Omental fat pad (tissue), 3 donors: ENCODE measurements at regions not wholly inside any gene's neighbourhood (a gene's known extent, or its start where the extent isn't known, plus 50 kb on each side); places are given as distances from the start of the nearest gene placed in this dataset.

Source experiments
- ATAC-seq: fragments of 150-250 bp; one replicate; pipeline ENCODE4 v1.9.1; 2016; ENCODE audit warnings: mild to moderate bottlenecking, moderate library complexity; ENCODE audit not compliant: low FRiP score
- DNase-seq: peaks from one replicate; pipeline ENCODE4 v3.0.0-alpha.2; 2019; ENCODE audit warnings: low spot score
- TF ChIP-seq, protein P1 (sequence below), 3 donors: fragments of 450-650 bp; IDR thresholded peaks; one replicate each; pipeline ENCODE4 v1.5.1; 2016 to 2017; ENCODE audit warnings: antibody characterized with exemption in 3 of 3, mild to moderate bottlenecking in 3 of 3, moderate library complexity in 2 of 3

DNA sequence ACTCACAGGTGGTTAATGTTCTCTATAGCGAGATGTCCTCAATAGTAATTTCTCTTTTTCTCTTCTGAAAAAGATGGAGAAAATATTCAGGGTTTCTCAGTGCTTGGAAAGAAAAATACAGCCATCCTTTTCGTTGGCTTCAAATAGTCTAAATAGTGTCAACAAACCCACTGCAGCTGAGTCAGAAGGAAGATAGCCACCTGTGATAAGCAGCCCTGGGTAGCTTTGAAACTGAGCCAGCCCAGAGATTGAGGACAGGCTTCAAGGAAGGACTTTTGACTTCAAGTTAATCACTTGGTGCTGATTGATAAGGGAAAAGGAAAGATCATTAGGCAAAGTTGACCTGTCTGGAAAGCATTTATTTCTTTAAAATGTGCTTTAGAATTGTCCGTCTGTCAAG, 78.7 kb upstream of the TYRP1 start:
- TF ChIP-seq, protein P1, sequence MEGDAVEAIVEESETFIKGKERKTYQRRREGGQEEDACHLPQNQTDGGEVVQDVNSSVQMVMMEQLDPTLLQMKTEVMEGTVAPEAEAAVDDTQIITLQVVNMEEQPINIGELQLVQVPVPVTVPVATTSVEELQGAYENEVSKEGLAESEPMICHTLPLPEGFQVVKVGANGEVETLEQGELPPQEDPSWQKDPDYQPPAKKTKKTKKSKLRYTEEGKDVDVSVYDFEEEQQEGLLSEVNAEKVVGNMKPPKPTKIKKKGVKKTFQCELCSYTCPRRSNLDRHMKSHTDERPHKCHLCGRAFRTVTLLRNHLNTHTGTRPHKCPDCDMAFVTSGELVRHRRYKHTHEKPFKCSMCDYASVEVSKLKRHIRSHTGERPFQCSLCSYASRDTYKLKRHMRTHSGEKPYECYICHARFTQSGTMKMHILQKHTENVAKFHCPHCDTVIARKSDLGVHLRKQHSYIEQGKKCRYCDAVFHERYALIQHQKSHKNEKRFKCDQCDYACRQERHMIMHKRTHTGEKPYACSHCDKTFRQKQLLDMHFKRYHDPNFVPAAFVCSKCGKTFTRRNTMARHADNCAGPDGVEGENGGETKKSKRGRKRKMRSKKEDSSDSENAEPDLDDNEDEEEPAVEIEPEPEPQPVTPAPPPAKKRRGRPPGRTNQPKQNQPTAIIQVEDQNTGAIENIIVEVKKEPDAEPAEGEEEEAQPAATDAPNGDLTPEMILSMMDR (IDR thresholded peaks at IDR 0.05) = no peak
- DNase-seq = no peak
- ATAC-seq = no peak

DNA sequence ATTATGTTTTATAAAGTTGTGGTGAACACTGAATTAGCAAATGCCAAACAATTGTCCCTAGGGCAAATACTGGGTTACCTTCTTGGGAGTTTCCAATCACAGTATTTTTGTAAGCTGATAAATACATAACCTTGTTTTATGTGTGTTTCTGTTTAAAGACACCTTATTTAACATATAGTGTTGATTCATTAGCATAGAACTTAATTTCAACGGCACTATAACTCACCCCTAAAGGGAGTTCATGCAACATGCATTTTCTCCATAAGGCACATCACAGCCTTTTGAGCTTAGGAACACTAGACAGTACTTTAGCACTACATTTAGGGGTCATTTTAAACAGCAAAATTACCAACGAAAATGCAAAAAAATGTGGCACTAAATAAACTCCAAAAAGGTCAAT, 74.2 kb upstream of the TYRP1 start:
- TF ChIP-seq, protein P1 (IDR thresholded peaks at IDR 0.05) = no peak
- ATAC-seq = no peak
- no peak for DNase-seq

DNA sequence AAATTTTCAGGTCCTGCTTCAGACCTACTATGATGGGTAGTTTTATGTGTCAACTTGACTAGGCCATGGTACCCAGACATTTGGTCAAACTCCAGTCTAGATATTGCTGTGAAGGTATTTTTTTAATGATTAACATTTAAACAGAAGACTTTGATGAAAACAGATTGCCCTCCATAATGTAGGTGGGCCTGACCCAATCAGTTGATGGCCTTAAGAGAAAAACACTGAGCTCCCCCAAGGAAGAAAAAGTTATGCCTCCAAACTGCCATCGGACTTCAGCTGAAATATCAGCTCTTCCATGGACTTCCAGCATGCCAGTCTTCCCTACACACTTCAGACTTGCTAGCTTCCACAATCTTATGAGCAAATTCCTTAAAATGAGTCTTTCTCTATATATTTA, 67.3 kb upstream of the TYRP1 start:
- DNase-seq (no peak), ATAC-seq (no peak)
- TF ChIP-seq, protein P1 (IDR thresholded peaks at IDR 0.05) = no peak

DNA sequence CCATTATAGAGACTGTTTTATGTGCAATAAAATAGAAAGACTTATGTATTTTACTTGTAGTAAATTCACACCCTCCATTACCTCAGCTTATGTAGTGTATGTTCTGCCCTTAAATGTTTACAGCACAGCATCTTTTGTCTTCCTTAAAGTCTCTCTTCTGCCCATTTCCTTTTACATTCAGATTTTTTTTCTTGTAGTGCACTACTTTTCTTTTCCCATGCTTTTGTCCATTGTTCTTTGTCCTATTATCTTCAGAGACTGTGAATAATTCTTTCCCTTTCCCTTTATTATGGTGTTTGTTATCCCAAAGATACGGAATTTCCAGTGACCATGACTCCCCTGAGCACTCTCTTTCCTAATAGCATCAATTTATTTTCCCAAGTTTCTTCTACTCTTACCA, 66.1 kb upstream of the TYRP1 start:
- no peak for DNase-seq

DNA sequence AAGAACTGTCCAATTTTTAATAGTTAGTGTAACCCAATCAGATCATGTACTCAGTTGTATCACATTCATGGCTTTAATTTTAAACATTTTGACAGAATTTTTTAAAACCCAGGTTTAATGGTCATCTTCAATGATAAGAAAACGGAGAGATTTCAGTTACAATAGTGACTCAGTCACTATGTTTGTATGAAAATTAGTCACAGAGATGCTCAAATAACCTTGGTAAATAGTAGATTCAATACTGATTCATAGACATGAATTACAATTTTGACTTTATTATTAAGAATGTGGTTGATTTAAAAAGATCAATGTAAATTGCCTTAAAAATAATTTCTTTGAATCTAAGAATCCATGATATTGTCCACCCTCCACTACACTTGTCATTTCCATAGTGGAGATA, 64.6 kb upstream of the TYRP1 start:
- TF ChIP-seq, protein P1 (IDR thresholded peaks at IDR 0.05) = no peak
- DNase-seq (no peak), ATAC-seq (no peak)

More for the DNA sequence above, 66.1 kb upstream of the TYRP1 start:
- no peak for ATAC-seq
- TF ChIP-seq, protein P1 (IDR thresholded peaks at IDR 0.05) = no peak

DNA sequence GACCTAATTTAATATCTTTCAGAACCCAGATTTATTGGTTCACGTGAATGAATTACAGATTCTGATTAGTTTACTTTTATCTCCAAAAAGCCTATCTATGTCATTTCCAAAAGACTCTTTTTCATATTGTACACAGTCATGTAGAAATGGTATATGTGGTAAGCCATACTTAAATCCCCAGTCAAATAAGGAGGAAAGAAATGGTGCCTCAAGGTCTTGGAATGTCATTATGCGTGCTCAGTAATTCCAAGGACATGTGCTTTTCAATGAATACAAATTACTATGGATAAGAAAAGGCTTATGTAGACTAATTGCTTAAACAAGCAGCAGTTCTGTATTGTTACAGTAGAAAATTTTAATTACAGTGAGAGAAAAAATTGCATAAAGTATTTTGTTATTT, 64.1 kb upstream of the TYRP1 start:
- TF ChIP-seq, protein P1 (IDR thresholded peaks at IDR 0.05) = no peak
- no peak for ATAC-seq
- no peak for DNase-seq

DNA sequence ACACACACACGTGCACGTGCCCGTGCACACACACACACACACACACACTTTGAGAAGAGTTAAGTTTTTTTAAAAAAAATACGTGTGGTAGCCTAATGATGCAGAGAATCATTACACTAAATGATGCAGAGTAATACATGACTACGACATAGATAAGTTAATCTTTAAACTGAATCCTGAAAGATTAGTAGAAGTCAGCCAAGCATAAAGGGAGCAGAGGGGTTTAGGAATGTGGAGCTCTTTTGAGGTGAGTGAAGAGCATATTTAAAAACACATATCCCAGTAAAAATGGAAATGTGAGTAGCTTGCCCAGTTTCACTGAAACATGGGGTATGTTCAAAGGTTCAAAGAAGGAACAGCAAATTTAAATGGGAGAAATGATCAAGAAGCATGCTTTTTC, 61.3 kb upstream of the TYRP1 start:
- no peak for DNase-seq
- TF ChIP-seq, protein P1 (IDR thresholded peaks at IDR 0.05) = no peak
- ATAC-seq = no peak
